IMR-90 (cell line): ENCODE measurements at regions not wholly inside any gene's neighbourhood (a gene's known extent, or its start where the extent isn't known, plus 50 kb on each side); places are given as distances from the start of the nearest gene placed in this dataset.

Source experiments
- ATAC-seq: fragments of 200-7000 bp; cut with Tn5 transposase; 2 replicates; pipeline ENCODE4 v1.9.1; 2020; ENCODE audit warnings: low read depth, mild to moderate bottlenecking, moderate library complexity
- BruUV-seq: library from RNA; stranded (reverse); fragments of 400-500 nt; replicated peaks from 2 replicates; lab custom pipeline; 2021; lab: Mats Ljungman, UMichigan
- CTCF ChIA-PET: fragments of 300-600 bp; formaldehyde crosslinking; extraction: SDS; loops from one replicate; lab custom pipeline; 2021; ENCODE audit warnings: antibody characterized with exemption; lab: Yijun Ruan, JAX
- POLR2A ChIA-PET: fragments of 300-600 bp; sonication (Branson Sonifier 250); formaldehyde crosslinking; loops from one replicate; lab custom pipeline; 2022; ENCODE audit warnings: antibody characterized with exemption; ENCODE audit not compliant: unreplicated experiment; lab: Charles Lee
- DNase-seq: peaks from one replicate; pipeline ENCODE4 v3.0.0; 2013
- H2AFZ ChIP-seq: replicated peaks from 2 replicates; pipeline ENCODE3; 2013; ENCODE audit warnings: low read length, mild to moderate bottlenecking; ENCODE audit not compliant: poor library complexity
- H2AK5ac ChIP-seq: 2 replicates; pipeline ENCODE4 v1.6.1; 2013; ENCODE audit warnings: low read depth, low read length, inconsistent platforms
- H2AK9ac ChIP-seq: replicated peaks from 2 replicates; pipeline ENCODE3; 2013; ENCODE audit warnings: mild to moderate bottlenecking, low read depth, low read length, moderate library complexity; ENCODE audit not compliant: poor library complexity
- H2BK120ac ChIP-seq: 2 replicates; pipeline ENCODE4 v1.6.1; 2013; ENCODE audit warnings: low read depth, low read length, inconsistent platforms
- H2BK15ac ChIP-seq: 3 replicates; pipeline ENCODE4 v1.6.1; 2013; ENCODE audit warnings: low read depth, low read length, inconsistent platforms
- H2BK20ac ChIP-seq: 2 replicates; pipeline ENCODE4 v1.6.1; 2013; ENCODE audit warnings: low read depth, mild to moderate bottlenecking, inconsistent platforms, low read length, moderate library complexity
- H2BK5ac ChIP-seq: 2 replicates; pipeline ENCODE4 v1.6.1; 2013; ENCODE audit warnings: mild to moderate bottlenecking, low read depth, low read length, inconsistent platforms; ENCODE audit not compliant: poor library complexity, severe bottlenecking
- H3K14ac ChIP-seq: replicated peaks from 2 replicates; pipeline ENCODE4 v1.6.1; 2013; ENCODE audit warnings: low read depth, low read length, inconsistent platforms
- H3K18ac ChIP-seq: 2 replicates; pipeline ENCODE4 v1.6.1; 2013; ENCODE audit warnings: low read depth, low read length, control low read depth
- H3K23ac ChIP-seq: 2 replicates; pipeline ENCODE4 v1.6.1; 2013; ENCODE audit warnings: low read depth, low read length, inconsistent platforms
- H3K27ac ChIP-seq: 2 replicates; pipeline ENCODE4 v1.5.1; 2013; ENCODE audit warnings: mild to moderate bottlenecking, control low read depth, low read length; ENCODE audit not compliant: insufficient read depth
- H3K27me3 ChIP-seq: 2 replicates; pipeline ENCODE4 v1.6.1; 2013; ENCODE audit warnings: low read length; ENCODE audit not compliant: control insufficient read depth, insufficient read depth
- H3K36me3 ChIP-seq: 2 replicates; pipeline ENCODE4 v1.6.1; 2013; ENCODE audit warnings: low read length, mixed read lengths; ENCODE audit not compliant: control insufficient read depth, insufficient read depth
- H3K4ac ChIP-seq: 2 replicates; pipeline ENCODE4 v1.6.1; 2013; ENCODE audit warnings: low read depth, low read length, inconsistent platforms
- H3K4me1 ChIP-seq: 2 replicates; pipeline ENCODE4 v1.6.1; 2013; ENCODE audit warnings: low read length, mixed read lengths; ENCODE audit not compliant: control insufficient read depth, insufficient read depth
- H3K4me2 ChIP-seq: 2 replicates; pipeline ENCODE4 v1.6.1; 2013; ENCODE audit warnings: low read depth, mild to moderate bottlenecking, control low read depth, low read length, moderate library complexity
- H3K4me3 ChIP-seq: 2 replicates; pipeline ENCODE4 v1.5.1; 2013; ENCODE audit warnings: low read depth, mild to moderate bottlenecking, control low read depth, low read length, moderate library complexity; ENCODE audit not compliant: insufficient read depth
- H3K56ac ChIP-seq: 2 replicates; pipeline ENCODE4 v1.6.1; 2013; ENCODE audit warnings: low read length, inconsistent platforms; ENCODE audit not compliant: insufficient read depth; ENCODE audit errors: extremely low read depth
- H3K79me1 ChIP-seq, 2 experiments: 2 replicates each; pipeline ENCODE4 v1.6.1; 2013; ENCODE audit warnings: low read length in 2 of 2, inconsistent platforms in 1 of 2, low read depth in 1 of 2
- H3K9ac ChIP-seq: 2 replicates; pipeline ENCODE4 v1.6.1; 2013; ENCODE audit warnings: low read depth, low read length, control low read depth
- H3K9me1 ChIP-seq: 2 replicates; pipeline ENCODE4 v1.6.1; 2013; ENCODE audit warnings: low read length, inconsistent platforms; ENCODE audit not compliant: insufficient read depth
- H3K9me3 ChIP-seq: 2 replicates; pipeline ENCODE4 v1.6.1; 2013; ENCODE audit warnings: low read length; ENCODE audit not compliant: control insufficient read depth, insufficient read depth
- H4K20me1 ChIP-seq: 2 replicates; pipeline ENCODE4 v1.6.1; 2013; ENCODE audit warnings: low read length, inconsistent platforms; ENCODE audit not compliant: insufficient read depth
- H4K5ac ChIP-seq: 2 replicates; pipeline ENCODE4 v1.6.1; 2013; ENCODE audit warnings: mild to moderate bottlenecking, low read depth, low read length, control low read depth
- H4K8ac ChIP-seq, 2 experiments: 2 replicates each; pipeline ENCODE4 v1.6.1; 2013; ENCODE audit warnings: low read depth in 2 of 2, low read length in 2 of 2, control low read depth in 1 of 2, inconsistent platforms in 1 of 2
- H4K91ac ChIP-seq: 2 replicates; pipeline ENCODE4 v1.6.1; 2013; ENCODE audit warnings: low read depth, low read length, inconsistent platforms; ENCODE audit not compliant: insufficient read depth
- CEBPB ChIP-seq: IDR thresholded peaks from 2 replicates; pipeline ENCODE4 v1.6.1; 2012; ENCODE audit warnings: low read depth, low read length, improper control_type of control experiment
- MAZ ChIP-seq: IDR thresholded peaks from 2 replicates; pipeline ENCODE4 v1.6.1; 2012; ENCODE audit warnings: low read depth, mild to moderate bottlenecking, low read length, improper control_type of control experiment, moderate library complexity, borderline replicate concordance
- RCOR1 ChIP-seq: IDR thresholded peaks from 2 replicates; pipeline ENCODE4 v1.6.1; 2012; ENCODE audit warnings: mild to moderate bottlenecking, low read length, improper control_type of control experiment; ENCODE audit not compliant: insufficient replicate concordance
- RFX5 ChIP-seq: IDR thresholded peaks from 2 replicates; pipeline ENCODE4 v1.8.0; 2012; ENCODE audit warnings: low read depth, mild to moderate bottlenecking, low read length, moderate library complexity
- WGBS, 2 experiments: methylation state at CpG; one replicate each; pipeline versions ENCODE4 v1.1.5 to v1.1.7; 2013; ENCODE audit warnings: missing lambda C conversion rate in 2 of 2; ENCODE audit not compliant: insufficient read length in 1 of 2; ENCODE audit errors: extremely low coverage in 2 of 2; 5-methylcytosine and 5-hydroxymethylcytosine counted together
- dilution Hi-C: fragments of 300-500 bp; cut with HindIII; formaldehyde crosslinking; loops from one replicate; pipeline ENCODE4 v1.14.3; 2018; ENCODE audit warnings: low sequenced_read_pairs; ENCODE audit not compliant: unreplicated experiment
- in situ Hi-C: fragments of 300-500 bp; cut with MboI; formaldehyde crosslinking; loops from 3 replicates; pipeline ENCODE4 v1.14.3; 2019; ENCODE audit warnings: low sequenced_read_pairs, inconsistent platforms, mixed read lengths
- intact Hi-C: fragments of 100-400 bp; cut with micrococcal nuclease; formaldehyde crosslinking; loops from 2 replicates; pipeline ENCODE4 v1.10.0; 2022
- TF ChIP-seq, protein P1 (sequence below): conservative IDR thresholded peaks from 2 replicates; pipeline ENCODE4 v1.5.1; 2012; ENCODE audit warnings: mild to moderate bottlenecking, low read depth, low read length, improper control_type of control experiment

DNA sequence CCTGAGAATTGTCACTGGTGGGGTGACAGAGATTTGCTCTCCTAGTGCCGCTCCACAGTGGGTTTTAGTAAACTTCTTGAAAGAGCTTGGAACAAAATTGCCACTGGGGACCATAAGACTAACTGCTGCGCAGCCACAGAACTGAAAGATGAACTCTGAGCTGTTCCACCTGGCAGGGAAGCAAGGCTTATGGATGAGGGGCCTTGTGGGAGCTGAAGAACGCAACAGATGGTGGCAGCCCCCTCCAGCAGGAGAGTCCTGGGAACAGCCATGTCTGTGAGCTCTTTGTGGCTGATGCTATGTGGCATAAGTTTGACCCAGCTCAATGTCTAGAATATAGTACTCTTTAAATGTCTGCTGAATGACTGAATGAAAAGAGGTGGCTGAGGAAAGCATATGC, 66.8 kb upstream of the C2CD4B start:
- Histone ChIP-seq H2BK15ac (no peak overlapping the region), H3K4me3 (no peak overlapping the region), H2BK20ac (no peak overlapping the region), H3K23ac (no peak overlapping the region), H4K91ac (no peak overlapping the region), H3K27me3 (peaks cover 12% of the 10 kb centered on the region), H3K27ac (no peak overlapping the region), H3K9me1 (no peaks in the 10 kb centered on the region), H3K14ac (no peak overlapping the region), H3K9me3 (0 out of 2 replicates have a peak, but pooled peaks cover 2% of the 10 kb centered on the region), H4K5ac (no peak overlapping the region), H3K36me3 (no peaks in the 10 kb centered on the region), H3K79me1 (no peaks in the 10 kb centered on the region), H3K18ac (no peak overlapping the region), H2AFZ (no peak overlapping the region), H2AK5ac (no peak overlapping the region), H2AK9ac (no peak overlapping the region), H2BK5ac (no peak overlapping the region), H4K8ac (no peak overlapping the region), H3K56ac (no peak overlapping the region), H3K4me2 (no peak overlapping the region), H3K4ac (no peak overlapping the region), H2BK120ac (no peak overlapping the region), H3K4me1 (no peaks in the 10 kb centered on the region), H4K20me1 (no peaks in the 10 kb centered on the region), H3K9ac (no peak overlapping the region)
- intact Hi-C loops, result loop anchor here (10.0 kb wide), 1 partner anchor 57 kb away; no protein-coding TSS in a partner anchor
- 45% methylated on average over 2 of the region's 3 CpGs; no CpG with 5 or more reads in 1 of the 2 experiments for WGBS, 2 experiments
- in situ Hi-C loops, result no loop called here
- no TSS peak for BruUV-seq
- no peak for DNase-seq
- ATAC-seq, result no peak
- CTCF ChIA-PET, result interaction anchor here (0.5 to 1.1 kb wide), 2 partner anchors 9 to 156 kb away, joined by 3 read pairs; no protein-coding TSS in a partner anchor
- TF ChIP-seq, protein P1, sequence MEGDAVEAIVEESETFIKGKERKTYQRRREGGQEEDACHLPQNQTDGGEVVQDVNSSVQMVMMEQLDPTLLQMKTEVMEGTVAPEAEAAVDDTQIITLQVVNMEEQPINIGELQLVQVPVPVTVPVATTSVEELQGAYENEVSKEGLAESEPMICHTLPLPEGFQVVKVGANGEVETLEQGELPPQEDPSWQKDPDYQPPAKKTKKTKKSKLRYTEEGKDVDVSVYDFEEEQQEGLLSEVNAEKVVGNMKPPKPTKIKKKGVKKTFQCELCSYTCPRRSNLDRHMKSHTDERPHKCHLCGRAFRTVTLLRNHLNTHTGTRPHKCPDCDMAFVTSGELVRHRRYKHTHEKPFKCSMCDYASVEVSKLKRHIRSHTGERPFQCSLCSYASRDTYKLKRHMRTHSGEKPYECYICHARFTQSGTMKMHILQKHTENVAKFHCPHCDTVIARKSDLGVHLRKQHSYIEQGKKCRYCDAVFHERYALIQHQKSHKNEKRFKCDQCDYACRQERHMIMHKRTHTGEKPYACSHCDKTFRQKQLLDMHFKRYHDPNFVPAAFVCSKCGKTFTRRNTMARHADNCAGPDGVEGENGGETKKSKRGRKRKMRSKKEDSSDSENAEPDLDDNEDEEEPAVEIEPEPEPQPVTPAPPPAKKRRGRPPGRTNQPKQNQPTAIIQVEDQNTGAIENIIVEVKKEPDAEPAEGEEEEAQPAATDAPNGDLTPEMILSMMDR, result no peak
- TF ChIP-seq CEBPB (no peak), MAZ (no peak), RCOR1 (no peak), RFX5 (no peak)
- dilution Hi-C loops, result no loop called here
- POLR2A ChIA-PET, result no interaction called here
